Uterus (tissue), 2 donors: ENCODE measurements at regions not wholly inside any gene's neighbourhood (a gene's known extent, or its start where the extent isn't known, plus 50 kb on each side); places are given as distances from the start of the nearest gene placed in this dataset.

Source experiments
- POLR2A ChIP-seq, 2 donors: fragments of 450-650 bp; IDR thresholded peaks; one replicate each; pipeline ENCODE4 v1.6.1; 2016; ENCODE audit warnings: antibody characterized with exemption in 2 of 2, mild to moderate bottlenecking in 1 of 2, moderate library complexity in 1 of 2
- TF ChIP-seq, protein P1 (sequence below), 4 experiments: fragments of 200-600 bp in 2 of 4; fragments of 450-650 bp in 2 of 4; sonication (generic) in 2 of 4; IDR thresholded peaks; one replicate each; pipeline ENCODE4 v1.5.1; 2016 to 2019; ENCODE audit warnings: antibody characterized with exemption in 4 of 4, mild to moderate bottlenecking in 2 of 4, moderate library complexity in 1 of 4

DNA sequence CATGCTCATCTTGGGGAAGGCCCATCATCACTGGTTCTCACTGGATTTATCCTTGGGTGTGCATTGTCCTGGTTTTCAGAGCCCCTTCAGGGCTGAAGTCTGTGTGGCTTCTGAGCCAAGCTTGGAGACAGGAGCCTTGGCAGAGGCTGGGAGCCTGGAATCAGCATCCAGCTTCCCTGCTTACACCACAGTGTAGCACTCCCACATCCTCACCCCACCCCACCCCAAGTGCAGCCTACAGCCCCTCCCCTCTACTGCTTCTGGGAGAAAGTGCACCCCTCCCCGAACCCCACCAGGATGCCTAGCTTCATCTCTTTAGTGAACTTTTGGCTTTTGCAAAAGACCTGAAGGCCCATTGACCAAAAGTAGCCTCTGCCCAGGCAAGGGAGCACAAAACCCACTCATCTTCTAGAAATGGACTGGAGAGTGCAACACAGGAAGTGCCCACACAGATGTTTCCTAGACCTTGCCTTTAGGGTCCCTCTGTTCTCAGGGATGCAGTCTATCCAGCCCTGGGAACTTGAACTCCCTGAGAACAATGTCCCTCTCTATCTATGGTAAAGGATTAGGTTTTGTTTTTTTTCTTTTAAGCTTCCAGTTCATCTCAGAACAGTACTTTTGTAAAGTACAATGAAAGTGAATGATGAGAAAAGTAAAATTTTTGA lies 189.7 kb downstream of the PALM2AKAP2 start:
- no peak for TF ChIP-seq POLR2A (IDR thresholded peaks at IDR 0.05)
- TF ChIP-seq, protein P1, sequence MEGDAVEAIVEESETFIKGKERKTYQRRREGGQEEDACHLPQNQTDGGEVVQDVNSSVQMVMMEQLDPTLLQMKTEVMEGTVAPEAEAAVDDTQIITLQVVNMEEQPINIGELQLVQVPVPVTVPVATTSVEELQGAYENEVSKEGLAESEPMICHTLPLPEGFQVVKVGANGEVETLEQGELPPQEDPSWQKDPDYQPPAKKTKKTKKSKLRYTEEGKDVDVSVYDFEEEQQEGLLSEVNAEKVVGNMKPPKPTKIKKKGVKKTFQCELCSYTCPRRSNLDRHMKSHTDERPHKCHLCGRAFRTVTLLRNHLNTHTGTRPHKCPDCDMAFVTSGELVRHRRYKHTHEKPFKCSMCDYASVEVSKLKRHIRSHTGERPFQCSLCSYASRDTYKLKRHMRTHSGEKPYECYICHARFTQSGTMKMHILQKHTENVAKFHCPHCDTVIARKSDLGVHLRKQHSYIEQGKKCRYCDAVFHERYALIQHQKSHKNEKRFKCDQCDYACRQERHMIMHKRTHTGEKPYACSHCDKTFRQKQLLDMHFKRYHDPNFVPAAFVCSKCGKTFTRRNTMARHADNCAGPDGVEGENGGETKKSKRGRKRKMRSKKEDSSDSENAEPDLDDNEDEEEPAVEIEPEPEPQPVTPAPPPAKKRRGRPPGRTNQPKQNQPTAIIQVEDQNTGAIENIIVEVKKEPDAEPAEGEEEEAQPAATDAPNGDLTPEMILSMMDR (IDR thresholded peaks at IDR 0.05): no peak
